ENCODE measurements at regions not wholly inside any gene's neighbourhood (a gene's known extent, or its start where the extent isn't known, plus 50 kb on each side); places are given as distances from the start of the nearest gene placed in this dataset.

- intact Hi-C loops (cut with DNase I; ENCODE audit: low total_unique reads): no loop called here
- H3K9me3 ChIP-seq: no peaks in the 10 kb centered on the region
- in situ Hi-C loops (cut with MboI; ENCODE audit: low pct_ligation_motif_present in 1 of 4, low pct_unique_long_range_greater_than_20kb in 1 of 4, low sequenced_read_pairs in 3 of 4): loop anchor here in 3 of 4 donors (25.0 kb wide), 7 partner anchors 802 to 1102 kb away; a partner anchor contains a TSS
- 15 to 61% methylated on average over 4 to 36 of the region's 36 CpGs for WGBS, 2 donors (ENCODE audit: low coverage in 1 of 2)
- peak overlapping the region; percentile 41 to 60 (median 48) for H3K4me3 ChIP-seq
- H3K36me3 ChIP-seq: no peaks in the 10 kb centered on the region
- no peaks in the 10 kb centered on the region for H3K27me3 ChIP-seq
- H3K27ac ChIP-seq: peak overlapping the region; percentile 91 to 92 (median 91)
- TF ChIP-seq POLR2AphosphoS5 (IDR thresholded peaks at IDR 0.05) (peak; percentile 90 to 96 (median 95)), CTCF (IDR thresholded peaks at IDR 0.05) (peak in 1 of 5 experiments; percentile 30), EP300 (IDR thresholded peaks at IDR 0.05; ENCODE audit: low read depth) (no peak), POLR2A (IDR thresholded peaks at IDR 0.05) (peak; percentile 89)
- DNase-seq: peak; percentile 80
- peaks cover 2 to 45% (median 10%) of the 10 kb centered on the region in 4 donors for H3K4me1 ChIP-seq
Observed at GRCh38 chr6:27138837-27139755, 108.4 kb upstream of the PRSS16 start.

DNA sequence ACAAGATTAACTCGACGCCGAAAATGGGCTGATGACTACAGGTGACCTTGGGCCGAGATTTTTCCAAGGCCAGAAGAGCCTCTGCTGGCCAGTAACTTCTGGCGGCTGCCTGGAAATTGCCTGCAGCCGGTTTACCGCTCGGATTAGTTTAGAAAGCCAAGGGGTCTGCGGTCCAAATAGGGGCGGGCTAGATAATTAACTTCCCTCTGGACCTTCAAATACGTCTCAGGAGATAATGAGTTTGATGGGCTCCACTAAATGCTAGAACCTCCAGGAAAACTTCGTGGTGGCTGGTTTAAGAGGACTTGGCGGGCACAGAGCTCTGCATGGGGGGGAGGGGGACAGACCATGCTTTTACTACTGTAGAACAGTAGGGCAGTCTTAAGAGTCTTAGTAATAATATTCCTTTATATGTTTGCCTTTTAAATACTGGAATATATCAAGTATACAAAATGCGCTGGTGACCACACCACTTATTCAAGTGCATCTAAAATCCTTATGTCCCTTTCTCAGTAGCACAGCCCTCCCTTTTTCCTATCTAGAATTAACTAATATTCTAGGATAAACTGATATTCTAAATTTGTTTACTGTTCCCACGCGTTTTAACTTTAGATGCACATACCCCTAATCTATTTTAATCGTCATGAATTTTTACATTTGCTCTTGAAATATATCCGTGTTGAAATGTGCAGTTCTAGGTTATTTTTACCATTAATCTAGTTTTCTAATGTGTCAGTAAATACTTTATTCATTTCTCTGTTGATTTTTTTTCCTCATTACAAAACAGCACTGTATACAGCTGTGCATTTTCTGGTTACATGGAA, 107.5 kb upstream of the PRSS16 start:
- intact Hi-C loops (cut with DNase I; ENCODE audit: low total_unique reads) (no loop called here), in situ Hi-C loops (cut with MboI; ENCODE audit: low pct_ligation_motif_present in 1 of 4, low pct_unique_long_range_greater_than_20kb in 1 of 4, low sequenced_read_pairs in 3 of 4) (loop anchor here in 3 of 4 donors (25.0 kb wide), 7 partner anchors 803 to 1103 kb away; a partner anchor contains a TSS)
- H3K4me1 ChIP-seq: peaks cover 9 to 51% (median 14%) of the 10 kb centered on the region in 4 donors
- no peak for TF ChIP-seq POLR2A (IDR thresholded peaks at IDR 0.05)
- TF ChIP-seq POLR2AphosphoS5 (IDR thresholded peaks at IDR 0.05): no peak
- no peak for TF ChIP-seq EP300 (IDR thresholded peaks at IDR 0.05; ENCODE audit: low read depth)
- TF ChIP-seq CTCF (IDR thresholded peaks at IDR 0.05): no peak
- WGBS, 2 donors (ENCODE audit: low coverage in 1 of 2): 14 to 23% methylated on average over 16 to 18 of the region's 18 CpGs
- no peaks in the 10 kb centered on the region for H3K27me3 ChIP-seq
- H3K9me3 ChIP-seq: no peaks in the 10 kb centered on the region
- no peaks in the 10 kb centered on the region for H3K36me3 ChIP-seq
- peak overlapping the region; percentile 41 to 60 (median 48) for H3K4me3 ChIP-seq
- peak overlapping the region; percentile 91 to 92 (median 91) for H3K27ac ChIP-seq
- DNase-seq: peak; percentile 26

- Histone ChIP-seq H3K4me3 (no peak overlapping the region), H3K36me3 (no peaks in the 10 kb centered on the region), H3K27ac (no peak overlapping the region), H3K27me3 (no peaks in the 10 kb centered on the region), H3K9me3 (no peaks in the 10 kb centered on the region), H3K4me1 (peaks cover 9 to 56% (median 18%) of the 10 kb centered on the region in 4 donors)
- in situ Hi-C loops (cut with MboI; ENCODE audit: low pct_ligation_motif_present in 1 of 4, low pct_unique_long_range_greater_than_20kb in 1 of 4, low sequenced_read_pairs in 3 of 4): loop anchor here in 3 of 4 donors (25.0 kb wide), 7 partner anchors 804 to 1104 kb away; a partner anchor contains a TSS
- no peak for TF ChIP-seq POLR2A (IDR thresholded peaks at IDR 0.05)
- no peak for TF ChIP-seq POLR2AphosphoS5 (IDR thresholded peaks at IDR 0.05)
- no peak for TF ChIP-seq EP300 (IDR thresholded peaks at IDR 0.05; ENCODE audit: low read depth)
- no peak for TF ChIP-seq CTCF (IDR thresholded peaks at IDR 0.05)
- intact Hi-C loops (cut with DNase I; ENCODE audit: low total_unique reads): no loop called here
- WGBS, 2 donors (ENCODE audit: low coverage in 1 of 2): 62 to 73% methylated on average over 5 of the region's 5 CpGs
- no peak for DNase-seq
Observed at GRCh38 chr6:27140999-27141528, 106.4 kb upstream of the PRSS16 start.

Measured in transverse colon (tissue), 4 donors.